Sigmoid colon (tissue), 6 donors: ENCODE measurements at regions not wholly inside any gene's neighbourhood (a gene's known extent, or its start where the extent isn't known, plus 50 kb on each side); places are given as distances from the start of the nearest gene placed in this dataset.

Experiments
- DNase-seq: peaks from one replicate; pipeline ENCODE4 v3.0.0-alpha.2; 2019
- H3K27ac ChIP-seq, 4 donors: fragments of 200-600 bp; sonication (generic); one replicate each; pipeline ENCODE4 v1.5.1; 2016 to 2019; ENCODE audit warnings: mild to moderate bottlenecking in 1 of 4
- H3K27me3 ChIP-seq, 3 donors: fragments of 200-600 bp; sonication (generic); one replicate each; pipeline ENCODE4 v1.5.1; 2019; ENCODE audit warnings: mild to moderate bottlenecking in 1 of 3
- H3K36me3 ChIP-seq, 4 donors: fragments of 200-600 bp; sonication (generic); one replicate each; pipeline ENCODE4 v1.5.1; 2016 to 2019
- H3K4me1 ChIP-seq, 4 donors: fragments of 200-600 bp; sonication (generic); one replicate each; pipeline ENCODE4 v1.5.1; 2017 to 2019
- H3K4me3 ChIP-seq, 4 donors: fragments of 200-600 bp; sonication (generic); one replicate each; pipeline ENCODE4 v1.5.1; 2017 to 2019; ENCODE audit warnings: mild to moderate bottlenecking in 2 of 4, moderate library complexity in 1 of 4
- H3K9me3 ChIP-seq, 4 donors: fragments of 200-600 bp in 3 of 4; sonication (generic) in 3 of 4; one replicate each; pipeline versions ENCODE4 v1.5.1 to v1.6.1; 2013 to 2019
- CTCF ChIP-seq, 4 experiments: fragments of 450-650 bp in 3 of 4; fragments of 200-600 bp in 1 of 4; IDR thresholded peaks; one replicate each; pipeline ENCODE4 v1.5.1; 2016 to 2019; ENCODE audit warnings: antibody characterized with exemption in 4 of 4, mild to moderate bottlenecking in 3 of 4, moderate library complexity in 2 of 4
- EP300 ChIP-seq, 4 donors: sonication (generic); formaldehyde crosslinking; IDR thresholded peaks; one replicate each; pipeline ENCODE4 v1.6.1; 2017; ENCODE audit warnings: antibody characterized with exemption in 4 of 4
- POLR2A ChIP-seq, 2 donors: fragments of 450-650 bp; IDR thresholded peaks; one replicate each; pipeline ENCODE4 v1.6.1; 2016; ENCODE audit warnings: antibody characterized with exemption in 2 of 2, mild to moderate bottlenecking in 2 of 2, moderate library complexity in 2 of 2
- POLR2AphosphoS5 ChIP-seq, 4 donors: sonication (generic); formaldehyde crosslinking; IDR thresholded peaks; one replicate each; pipeline ENCODE4 v1.6.1; 2017; ENCODE audit warnings: antibody characterized with exemption in 4 of 4
- WGBS, 2 donors: extraction: QIAGEN DNeasy Blood & Tissue Kit; methylation state at CpG; one replicate each; pipeline ENCODE4 v1.1.7; 2013; 5-methylcytosine and 5-hydroxymethylcytosine counted together
- intact Hi-C: fragments of 100-400 bp; cut with DNase I; formaldehyde crosslinking; loops from one replicate; pipeline ENCODE4 v1.15.1; 2023
- donor health status: healthy with polysubstance abuse.
- donor health status: healthy.

GRCh38 chr13:63327584-63327983 lies 1911.9 kb upstream of the PCDH20 start:
- Histone ChIP-seq H3K36me3 (no peaks in the 10 kb centered on the region), H3K9me3 (no peaks in the 10 kb centered on the region), H3K4me1 (no peaks in the 10 kb centered on the region), H3K4me3 (no peak overlapping the region), H3K27me3 (no peaks in the 10 kb centered on the region), H3K27ac (no peak overlapping the region)
- 70 to 94% methylated on average over 1 of the region's 1 CpG for WGBS, 2 donors
- DNase-seq = no peak
- intact Hi-C loops = no loop called here
- no peak for TF ChIP-seq POLR2A (IDR thresholded peaks at IDR 0.05)
- no peak for TF ChIP-seq EP300 (IDR thresholded peaks at IDR 0.05)
- no peak for TF ChIP-seq POLR2AphosphoS5 (IDR thresholded peaks at IDR 0.05)
- TF ChIP-seq CTCF (IDR thresholded peaks at IDR 0.05) = no peak

GRCh38 chr13:63323441-63323840 lies 1907.8 kb upstream of the PCDH20 start:
- DNase-seq = no peak
- TF ChIP-seq POLR2AphosphoS5 (IDR thresholded peaks at IDR 0.05) (no peak), EP300 (IDR thresholded peaks at IDR 0.05) (no peak), POLR2A (IDR thresholded peaks at IDR 0.05) (no peak), CTCF (IDR thresholded peaks at IDR 0.05) (no peak)
- Histone ChIP-seq H3K27ac (no peak overlapping the region), H3K4me1 (no peaks in the 10 kb centered on the region), H3K36me3 (no peaks in the 10 kb centered on the region), H3K9me3 (no peaks in the 10 kb centered on the region), H3K27me3 (no peaks in the 10 kb centered on the region), H3K4me3 (no peak overlapping the region)
- 63 to 64% methylated on average over 2 of the region's 2 CpGs for WGBS, 2 donors
- intact Hi-C loops = no loop called here

GRCh38 chr13:63311587-63311986 lies 1895.9 kb upstream of the PCDH20 start:
- H3K36me3 ChIP-seq = no peaks in the 10 kb centered on the region
- 85 to 94% methylated on average over 1 of the region's 1 CpG for WGBS, 2 donors
- no peaks in the 10 kb centered on the region for H3K9me3 ChIP-seq
- H3K4me1 ChIP-seq = no peaks in the 10 kb centered on the region
- no peak overlapping the region for H3K27ac ChIP-seq
- intact Hi-C loops = no loop called here
- H3K4me3 ChIP-seq = no peak overlapping the region
- DNase-seq = no peak
- TF ChIP-seq POLR2A (IDR thresholded peaks at IDR 0.05) (no peak), POLR2AphosphoS5 (IDR thresholded peaks at IDR 0.05) (no peak), EP300 (IDR thresholded peaks at IDR 0.05) (no peak), CTCF (IDR thresholded peaks at IDR 0.05) (no peak)
- no peaks in the 10 kb centered on the region for H3K27me3 ChIP-seq

GRCh38 chr13:63308549-63309165 lies 1893.0 kb upstream of the PCDH20 start:
- Histone ChIP-seq H3K27ac (no peak overlapping the region), H3K4me3 (no peak overlapping the region), H3K4me1 (no peaks in the 10 kb centered on the region), H3K27me3 (no peaks in the 10 kb centered on the region), H3K9me3 (no peaks in the 10 kb centered on the region), H3K36me3 (no peaks in the 10 kb centered on the region)
- no peak for DNase-seq
- TF ChIP-seq POLR2AphosphoS5 (IDR thresholded peaks at IDR 0.05) (no peak), POLR2A (IDR thresholded peaks at IDR 0.05) (no peak), EP300 (IDR thresholded peaks at IDR 0.05) (no peak), CTCF (IDR thresholded peaks at IDR 0.05) (no peak)
- 71 to 76% methylated on average over 5 of the region's 5 CpGs for WGBS, 2 donors
- intact Hi-C loops = no loop called here

- TF ChIP-seq POLR2AphosphoS5 (IDR thresholded peaks at IDR 0.05) (no peak), POLR2A (IDR thresholded peaks at IDR 0.05) (no peak)
- WGBS, 2 donors = 15 to 38% methylated on average over 3 of the region's 3 CpGs
- intact Hi-C loops = no loop called here
- Histone ChIP-seq H3K36me3 (no peaks in the 10 kb centered on the region), H3K27ac (no peak overlapping the region), H3K27me3 (no peaks in the 10 kb centered on the region), H3K4me1 (no peaks in the 10 kb centered on the region), H3K9me3 (no peaks in the 10 kb centered on the region), H3K4me3 (no peak overlapping the region)
- DNase-seq = no peak
These were observed 1891.6 kb upstream of the PCDH20 start for GRCh38 chr13:63307228-63307627.
